ENCODE measurements at regions not wholly inside any gene's neighbourhood (a gene's known extent, or its start where the extent isn't known, plus 50 kb on each side); places are given as distances from the start of the nearest gene placed in this dataset.

GRCh38 chr5:23158179-23158578 lies 305.0 kb upstream of the CDH12 start:
- intact Hi-C loops (cut with micrococcal nuclease; ENCODE audit: unreplicated experiment), result no loop called here
- Histone ChIP-seq H3K36me3 (ENCODE audit: insufficient read depth, low read length, poor library complexity, severe bottlenecking) (no peaks in the 10 kb centered on the region), H3K9me3 (ENCODE audit: low read depth, low read length, poor library complexity, severe bottlenecking) (no peaks in the 10 kb centered on the region), H3K27ac (ENCODE audit: low read depth, low read length, poor library complexity, severe bottlenecking) (no peak overlapping the region), H3K4me1 (ENCODE audit: insufficient read depth, low read length, poor library complexity, severe bottlenecking) (no peaks in the 10 kb centered on the region), H3K27me3 (replicated peaks; ENCODE audit: insufficient read depth, low read depth, low read length, poor library complexity) (no peaks in the 10 kb centered on the region), H3K4me3 (ENCODE audit: low read depth, low read length, poor library complexity, severe bottlenecking) (no peak overlapping the region)
- POLR2A ChIA-PET (ENCODE audit: low non-redundant PET), result no interaction called here
- TF ChIP-seq CTCF (conservative IDR thresholded peaks at IDR 0.05; ENCODE audit: low read depth, low read length), result no peak
- TF ChIP-seq EZH2 (IDR thresholded peaks at IDR 0.05; ENCODE audit: borderline replicate concordance, low read depth, low read length, poor library complexity, severe bottlenecking), result no peak
- no TSS peak for BruUV-seq (replicated peaks)
- DNase-seq (ENCODE audit: low spot score), result no peak
- CTCF ChIA-PET, result no interaction called here

GRCh38 chr5:23157716-23158115 lies 304.6 kb upstream of the CDH12 start:
- Histone ChIP-seq H3K27me3 (replicated peaks; ENCODE audit: insufficient read depth, low read depth, low read length, poor library complexity) (no peaks in the 10 kb centered on the region), H3K4me3 (ENCODE audit: low read depth, low read length, poor library complexity, severe bottlenecking) (no peak overlapping the region), H3K4me1 (ENCODE audit: insufficient read depth, low read length, poor library complexity, severe bottlenecking) (no peaks in the 10 kb centered on the region), H3K27ac (ENCODE audit: low read depth, low read length, poor library complexity, severe bottlenecking) (no peak overlapping the region), H3K36me3 (ENCODE audit: insufficient read depth, low read length, poor library complexity, severe bottlenecking) (no peaks in the 10 kb centered on the region), H3K9me3 (ENCODE audit: low read depth, low read length, poor library complexity, severe bottlenecking) (no peaks in the 10 kb centered on the region)
- CTCF ChIA-PET, result no interaction called here
- TF ChIP-seq EZH2 (IDR thresholded peaks at IDR 0.05; ENCODE audit: borderline replicate concordance, low read depth, low read length, poor library complexity, severe bottlenecking) (no peak), CTCF (conservative IDR thresholded peaks at IDR 0.05; ENCODE audit: low read depth, low read length) (no peak)
- intact Hi-C loops (cut with micrococcal nuclease; ENCODE audit: unreplicated experiment), result no loop called here
- DNase-seq (ENCODE audit: low spot score), result no peak
- POLR2A ChIA-PET (ENCODE audit: low non-redundant PET), result no interaction called here
- BruUV-seq (replicated peaks), result no TSS peak

- no peak for TF ChIP-seq CTCF (conservative IDR thresholded peaks at IDR 0.05; ENCODE audit: low read depth, low read length)
- no peak for TF ChIP-seq EZH2 (IDR thresholded peaks at IDR 0.05; ENCODE audit: borderline replicate concordance, low read depth, low read length, poor library complexity, severe bottlenecking)
- no peak overlapping the region for H3K27ac ChIP-seq (ENCODE audit: low read depth, low read length, poor library complexity, severe bottlenecking)
- intact Hi-C loops (cut with micrococcal nuclease; ENCODE audit: unreplicated experiment), result no loop called here
- BruUV-seq (replicated peaks), result no TSS peak
- no peaks in the 10 kb centered on the region for H3K27me3 ChIP-seq (replicated peaks; ENCODE audit: insufficient read depth, low read depth, low read length, poor library complexity)
- no peaks in the 10 kb centered on the region for H3K9me3 ChIP-seq (ENCODE audit: low read depth, low read length, poor library complexity, severe bottlenecking)
- CTCF ChIA-PET, result no interaction called here
- no peak for DNase-seq (ENCODE audit: low spot score)
- no peaks in the 10 kb centered on the region for H3K36me3 ChIP-seq (ENCODE audit: insufficient read depth, low read length, poor library complexity, severe bottlenecking)
- H3K4me1 ChIP-seq (ENCODE audit: insufficient read depth, low read length, poor library complexity, severe bottlenecking), result no peaks in the 10 kb centered on the region
- H3K4me3 ChIP-seq (ENCODE audit: low read depth, low read length, poor library complexity, severe bottlenecking), result no peak overlapping the region
- POLR2A ChIA-PET (ENCODE audit: low non-redundant PET), result no interaction called here
Observed at GRCh38 chr5:23157169-23157568, 304.0 kb upstream of the CDH12 start.
